ENCODE measurements at regions not wholly inside any gene's neighbourhood (a gene's known extent, or its start where the extent isn't known, plus 50 kb on each side); places are given as distances from the start of the nearest gene placed in this dataset.

GRCh38 chr10:104563548-104563947 is 77.5 kb upstream of the SORCS3 start:
- no peak for TF ChIP-seq CTCF (IDR thresholded peaks at IDR 0.05; ENCODE audit: insufficient read depth, low read length, poor library complexity, severe bottlenecking)
- no peak for TF ChIP-seq EZH2phosphoT487 (conservative IDR thresholded peaks at IDR 0.05; ENCODE audit: low read length)
